ENCODE measurements at regions not wholly inside any gene's neighbourhood (a gene's known extent, or its start where the extent isn't known, plus 50 kb on each side); places are given as distances from the start of the nearest gene placed in this dataset.

DNA sequence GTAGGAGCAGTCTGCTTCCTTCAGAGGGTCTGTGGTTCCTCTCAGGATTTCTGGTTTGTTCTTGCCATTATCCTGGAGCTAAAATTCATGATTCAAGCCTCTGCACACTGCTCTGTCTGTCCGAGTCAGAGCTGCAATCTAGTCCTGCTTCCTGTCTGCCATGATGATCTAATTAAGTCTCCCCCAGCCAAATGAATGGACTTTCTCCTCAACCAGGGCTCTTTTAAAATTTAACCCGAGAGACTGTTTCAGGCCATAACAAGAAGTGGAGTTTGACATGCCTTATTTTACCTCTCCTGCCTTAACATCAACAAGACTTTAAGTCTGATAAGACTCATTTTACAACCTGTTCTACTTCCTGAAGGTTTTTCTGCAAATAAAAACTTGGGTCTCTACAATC lies 1009.6 kb upstream of the DDX18 start:
- TF ChIP-seq, protein P1, sequence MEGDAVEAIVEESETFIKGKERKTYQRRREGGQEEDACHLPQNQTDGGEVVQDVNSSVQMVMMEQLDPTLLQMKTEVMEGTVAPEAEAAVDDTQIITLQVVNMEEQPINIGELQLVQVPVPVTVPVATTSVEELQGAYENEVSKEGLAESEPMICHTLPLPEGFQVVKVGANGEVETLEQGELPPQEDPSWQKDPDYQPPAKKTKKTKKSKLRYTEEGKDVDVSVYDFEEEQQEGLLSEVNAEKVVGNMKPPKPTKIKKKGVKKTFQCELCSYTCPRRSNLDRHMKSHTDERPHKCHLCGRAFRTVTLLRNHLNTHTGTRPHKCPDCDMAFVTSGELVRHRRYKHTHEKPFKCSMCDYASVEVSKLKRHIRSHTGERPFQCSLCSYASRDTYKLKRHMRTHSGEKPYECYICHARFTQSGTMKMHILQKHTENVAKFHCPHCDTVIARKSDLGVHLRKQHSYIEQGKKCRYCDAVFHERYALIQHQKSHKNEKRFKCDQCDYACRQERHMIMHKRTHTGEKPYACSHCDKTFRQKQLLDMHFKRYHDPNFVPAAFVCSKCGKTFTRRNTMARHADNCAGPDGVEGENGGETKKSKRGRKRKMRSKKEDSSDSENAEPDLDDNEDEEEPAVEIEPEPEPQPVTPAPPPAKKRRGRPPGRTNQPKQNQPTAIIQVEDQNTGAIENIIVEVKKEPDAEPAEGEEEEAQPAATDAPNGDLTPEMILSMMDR (conservative IDR thresholded peaks at IDR 0.05), result no peak
- no peak for TF ChIP-seq ZFX (IDR thresholded peaks at IDR 0.05)

Data from C4-2B (cell line).